ENCODE measurements at regions not wholly inside any gene's neighbourhood (a gene's known extent, or its start where the extent isn't known, plus 50 kb on each side); places are given as distances from the start of the nearest gene placed in this dataset.
A peak's percentile ranks its signal among the peaks of the same experiment; 100 is the strongest.

DNA sequence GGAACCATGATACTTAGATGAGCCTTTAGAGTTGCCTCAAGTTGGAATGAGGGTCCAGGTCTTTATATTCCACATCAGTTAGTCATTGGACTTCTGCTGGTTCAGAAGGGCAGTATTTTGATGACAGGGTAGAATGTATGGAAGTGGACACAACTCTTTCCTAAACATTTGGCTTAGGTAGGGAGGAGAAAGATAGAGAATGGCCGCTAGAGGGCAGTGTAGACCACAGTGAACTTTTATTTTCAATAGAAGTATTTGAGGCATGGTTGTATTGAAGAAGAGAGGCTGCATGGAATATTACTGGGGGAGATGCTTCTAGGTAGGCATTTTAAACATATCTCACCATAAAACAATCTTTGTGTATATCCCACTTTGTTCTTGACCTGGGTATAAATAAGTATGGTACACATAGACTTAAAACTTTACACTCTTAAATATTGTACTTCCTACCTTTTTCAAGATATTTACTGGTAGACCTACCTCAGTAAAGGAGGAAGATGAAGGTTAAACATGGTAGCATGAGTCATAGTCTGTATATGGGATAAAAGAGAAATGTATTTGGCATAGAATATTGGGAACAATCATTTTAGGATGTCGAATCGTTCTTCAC lies 497.6 kb upstream of the FAM98A start:
- TF ChIP-seq FOXA1 (IDR thresholded peaks at IDR 0.05) = no peak
- no peak for TF ChIP-seq RXRA (IDR thresholded peaks at IDR 0.05)
- TF ChIP-seq, protein P1, sequence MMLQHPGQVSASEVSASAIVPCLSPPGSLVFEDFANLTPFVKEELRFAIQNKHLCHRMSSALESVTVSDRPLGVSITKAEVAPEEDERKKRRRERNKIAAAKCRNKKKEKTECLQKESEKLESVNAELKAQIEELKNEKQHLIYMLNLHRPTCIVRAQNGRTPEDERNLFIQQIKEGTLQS (IDR thresholded peaks at IDR 0.05) = no peak
- TF ChIP-seq, protein P2, sequence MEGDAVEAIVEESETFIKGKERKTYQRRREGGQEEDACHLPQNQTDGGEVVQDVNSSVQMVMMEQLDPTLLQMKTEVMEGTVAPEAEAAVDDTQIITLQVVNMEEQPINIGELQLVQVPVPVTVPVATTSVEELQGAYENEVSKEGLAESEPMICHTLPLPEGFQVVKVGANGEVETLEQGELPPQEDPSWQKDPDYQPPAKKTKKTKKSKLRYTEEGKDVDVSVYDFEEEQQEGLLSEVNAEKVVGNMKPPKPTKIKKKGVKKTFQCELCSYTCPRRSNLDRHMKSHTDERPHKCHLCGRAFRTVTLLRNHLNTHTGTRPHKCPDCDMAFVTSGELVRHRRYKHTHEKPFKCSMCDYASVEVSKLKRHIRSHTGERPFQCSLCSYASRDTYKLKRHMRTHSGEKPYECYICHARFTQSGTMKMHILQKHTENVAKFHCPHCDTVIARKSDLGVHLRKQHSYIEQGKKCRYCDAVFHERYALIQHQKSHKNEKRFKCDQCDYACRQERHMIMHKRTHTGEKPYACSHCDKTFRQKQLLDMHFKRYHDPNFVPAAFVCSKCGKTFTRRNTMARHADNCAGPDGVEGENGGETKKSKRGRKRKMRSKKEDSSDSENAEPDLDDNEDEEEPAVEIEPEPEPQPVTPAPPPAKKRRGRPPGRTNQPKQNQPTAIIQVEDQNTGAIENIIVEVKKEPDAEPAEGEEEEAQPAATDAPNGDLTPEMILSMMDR (IDR thresholded peaks at IDR 0.05; ENCODE audit: low read depth, low read length, missing input control) = peak; percentile 72
- no peak for TF ChIP-seq YY1 (IDR thresholded peaks at IDR 0.05)
- TF ChIP-seq, protein P3, sequence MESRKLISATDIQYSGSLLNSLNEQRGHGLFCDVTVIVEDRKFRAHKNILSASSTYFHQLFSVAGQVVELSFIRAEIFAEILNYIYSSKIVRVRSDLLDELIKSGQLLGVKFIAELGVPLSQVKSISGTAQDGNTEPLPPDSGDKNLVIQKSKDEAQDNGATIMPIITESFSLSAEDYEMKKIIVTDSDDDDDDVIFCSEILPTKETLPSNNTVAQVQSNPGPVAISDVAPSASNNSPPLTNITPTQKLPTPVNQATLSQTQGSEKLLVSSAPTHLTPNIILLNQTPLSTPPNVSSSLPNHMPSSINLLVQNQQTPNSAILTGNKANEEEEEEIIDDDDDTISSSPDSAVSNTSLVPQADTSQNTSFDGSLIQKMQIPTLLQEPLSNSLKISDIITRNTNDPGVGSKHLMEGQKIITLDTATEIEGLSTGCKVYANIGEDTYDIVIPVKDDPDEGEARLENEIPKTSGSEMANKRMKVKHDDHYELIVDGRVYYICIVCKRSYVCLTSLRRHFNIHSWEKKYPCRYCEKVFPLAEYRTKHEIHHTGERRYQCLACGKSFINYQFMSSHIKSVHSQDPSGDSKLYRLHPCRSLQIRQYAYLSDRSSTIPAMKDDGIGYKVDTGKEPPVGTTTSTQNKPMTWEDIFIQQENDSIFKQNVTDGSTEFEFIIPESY (IDR thresholded peaks at IDR 0.05) = no peak
- TF ChIP-seq SP1 (IDR thresholded peaks at IDR 0.05) = no peak
- TF ChIP-seq FOXA2 (IDR thresholded peaks at IDR 0.05) = no peak
- TF ChIP-seq TAF1 (conservative IDR thresholded peaks at IDR 0.05) = no peak
- TF ChIP-seq, protein P4, sequence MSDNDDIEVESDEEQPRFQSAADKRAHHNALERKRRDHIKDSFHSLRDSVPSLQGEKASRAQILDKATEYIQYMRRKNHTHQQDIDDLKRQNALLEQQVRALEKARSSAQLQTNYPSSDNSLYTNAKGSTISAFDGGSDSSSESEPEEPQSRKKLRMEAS (IDR thresholded peaks at IDR 0.05) = no peak
- TF ChIP-seq, protein P5, sequence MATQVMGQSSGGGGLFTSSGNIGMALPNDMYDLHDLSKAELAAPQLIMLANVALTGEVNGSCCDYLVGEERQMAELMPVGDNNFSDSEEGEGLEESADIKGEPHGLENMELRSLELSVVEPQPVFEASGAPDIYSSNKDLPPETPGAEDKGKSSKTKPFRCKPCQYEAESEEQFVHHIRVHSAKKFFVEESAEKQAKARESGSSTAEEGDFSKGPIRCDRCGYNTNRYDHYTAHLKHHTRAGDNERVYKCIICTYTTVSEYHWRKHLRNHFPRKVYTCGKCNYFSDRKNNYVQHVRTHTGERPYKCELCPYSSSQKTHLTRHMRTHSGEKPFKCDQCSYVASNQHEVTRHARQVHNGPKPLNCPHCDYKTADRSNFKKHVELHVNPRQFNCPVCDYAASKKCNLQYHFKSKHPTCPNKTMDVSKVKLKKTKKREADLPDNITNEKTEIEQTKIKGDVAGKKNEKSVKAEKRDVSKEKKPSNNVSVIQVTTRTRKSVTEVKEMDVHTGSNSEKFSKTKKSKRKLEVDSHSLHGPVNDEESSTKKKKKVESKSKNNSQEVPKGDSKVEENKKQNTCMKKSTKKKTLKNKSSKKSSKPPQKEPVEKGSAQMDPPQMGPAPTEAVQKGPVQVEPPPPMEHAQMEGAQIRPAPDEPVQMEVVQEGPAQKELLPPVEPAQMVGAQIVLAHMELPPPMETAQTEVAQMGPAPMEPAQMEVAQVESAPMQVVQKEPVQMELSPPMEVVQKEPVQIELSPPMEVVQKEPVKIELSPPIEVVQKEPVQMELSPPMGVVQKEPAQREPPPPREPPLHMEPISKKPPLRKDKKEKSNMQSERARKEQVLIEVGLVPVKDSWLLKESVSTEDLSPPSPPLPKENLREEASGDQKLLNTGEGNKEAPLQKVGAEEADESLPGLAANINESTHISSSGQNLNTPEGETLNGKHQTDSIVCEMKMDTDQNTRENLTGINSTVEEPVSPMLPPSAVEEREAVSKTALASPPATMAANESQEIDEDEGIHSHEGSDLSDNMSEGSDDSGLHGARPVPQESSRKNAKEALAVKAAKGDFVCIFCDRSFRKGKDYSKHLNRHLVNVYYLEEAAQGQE (IDR thresholded peaks at IDR 0.05) = no peak
- TF ChIP-seq JUND (IDR thresholded peaks at IDR 0.05) = no peak
- TF ChIP-seq EGR1 (IDR thresholded peaks at IDR 0.05; ENCODE audit: low read depth in 2 of 2) = no peak
- no peak for TF ChIP-seq GABPA (IDR thresholded peaks at IDR 0.05 in 1 of 2, conservative IDR thresholded peaks at IDR 0.05 in 1 of 2)
